Esophagus squamous epithelium (tissue), 4 donors: ENCODE measurements at regions not wholly inside any gene's neighbourhood (a gene's known extent, or its start where the extent isn't known, plus 50 kb on each side); places are given as distances from the start of the nearest gene placed in this dataset.

ENCODE experiments used
- CTCF ChIP-seq, 6 experiments: fragments of 450-650 bp in 4 of 6; fragments of 200-600 bp in 2 of 6; sonication (generic) in 2 of 6; IDR thresholded peaks; one replicate each; pipeline ENCODE4 v1.5.1; 2016 to 2019; ENCODE audit warnings: antibody characterized with exemption in 6 of 6, mild to moderate bottlenecking in 4 of 6, moderate library complexity in 4 of 6
- POLR2A ChIP-seq, 4 donors: fragments of 450-650 bp; IDR thresholded peaks; one replicate each; pipeline ENCODE4 v1.6.1; 2017; ENCODE audit warnings: antibody characterized with exemption in 4 of 4, mild to moderate bottlenecking in 4 of 4, moderate library complexity in 3 of 4

- TF ChIP-seq POLR2A (IDR thresholded peaks at IDR 0.05) (no peak), CTCF (IDR thresholded peaks at IDR 0.05) (no peak)
These were observed 101.4 kb upstream of the XYLT1 start for GRCh38 chr16:17572145-17572544.
